ENCODE measurements at regions not wholly inside any gene's neighbourhood (a gene's known extent, or its start where the extent isn't known, plus 50 kb on each side); places are given as distances from the start of the nearest gene placed in this dataset.
A peak's percentile ranks its signal among the peaks of the same experiment; 100 is the strongest.

DNA sequence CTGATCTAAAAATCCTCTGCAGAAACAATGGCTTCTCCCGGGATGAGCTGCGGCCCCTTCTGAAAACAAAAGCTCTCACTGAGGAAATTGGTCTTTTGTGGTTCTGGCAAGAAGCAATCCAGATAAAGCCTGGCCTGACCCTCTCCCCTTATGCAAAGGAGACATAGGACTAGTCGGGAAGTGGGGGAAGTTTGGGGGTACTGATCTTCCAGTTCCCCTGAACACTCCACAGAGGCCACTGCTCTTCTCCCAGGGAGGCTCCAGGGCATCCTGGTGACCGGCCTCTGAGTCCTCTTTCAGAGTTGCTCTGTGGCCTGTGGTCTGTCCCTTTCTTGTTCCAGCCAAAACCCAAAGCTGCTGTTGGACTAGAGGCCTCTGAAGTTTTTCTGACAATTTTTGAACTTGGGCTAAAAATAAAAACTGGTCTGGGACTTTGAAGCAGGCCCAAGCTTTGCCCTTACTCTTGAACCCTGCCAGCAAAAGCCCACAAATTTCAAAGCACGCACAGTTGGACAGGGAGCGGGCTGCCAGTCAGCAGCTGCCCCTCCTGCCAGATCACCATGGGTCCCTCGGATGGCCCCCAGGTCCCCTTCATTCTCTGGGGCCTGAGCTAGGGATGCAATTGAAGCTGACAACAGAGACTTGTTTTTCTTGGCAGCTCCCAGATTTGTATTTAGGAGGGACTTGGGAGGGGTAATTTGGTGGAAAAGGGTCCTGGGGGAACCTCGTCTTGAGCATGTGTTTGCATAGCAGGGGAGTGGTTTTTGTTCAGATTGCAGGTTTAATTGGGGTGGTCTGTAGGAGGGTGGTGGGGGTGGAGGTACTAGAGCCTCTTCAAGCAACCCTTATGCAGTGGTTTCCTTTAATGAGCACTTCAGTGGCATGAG is 381.6 kb upstream of the CADM1 start:
- Histone ChIP-seq H3K4me3 (no peak overlapping the region), H3K27me3 (replicated peaks) (no peaks in the 10 kb centered on the region), H3K36me3 (no peaks in the 10 kb centered on the region), H3K9me3 (replicated peaks) (no peaks in the 10 kb centered on the region), H3K4me1 (replicated peaks) (no peaks in the 10 kb centered on the region), H3K27ac (no peak overlapping the region)
- no peak for DNase-seq (ENCODE audit: low read depth in 1 of 2, low spot score in 2 of 2)

DNA sequence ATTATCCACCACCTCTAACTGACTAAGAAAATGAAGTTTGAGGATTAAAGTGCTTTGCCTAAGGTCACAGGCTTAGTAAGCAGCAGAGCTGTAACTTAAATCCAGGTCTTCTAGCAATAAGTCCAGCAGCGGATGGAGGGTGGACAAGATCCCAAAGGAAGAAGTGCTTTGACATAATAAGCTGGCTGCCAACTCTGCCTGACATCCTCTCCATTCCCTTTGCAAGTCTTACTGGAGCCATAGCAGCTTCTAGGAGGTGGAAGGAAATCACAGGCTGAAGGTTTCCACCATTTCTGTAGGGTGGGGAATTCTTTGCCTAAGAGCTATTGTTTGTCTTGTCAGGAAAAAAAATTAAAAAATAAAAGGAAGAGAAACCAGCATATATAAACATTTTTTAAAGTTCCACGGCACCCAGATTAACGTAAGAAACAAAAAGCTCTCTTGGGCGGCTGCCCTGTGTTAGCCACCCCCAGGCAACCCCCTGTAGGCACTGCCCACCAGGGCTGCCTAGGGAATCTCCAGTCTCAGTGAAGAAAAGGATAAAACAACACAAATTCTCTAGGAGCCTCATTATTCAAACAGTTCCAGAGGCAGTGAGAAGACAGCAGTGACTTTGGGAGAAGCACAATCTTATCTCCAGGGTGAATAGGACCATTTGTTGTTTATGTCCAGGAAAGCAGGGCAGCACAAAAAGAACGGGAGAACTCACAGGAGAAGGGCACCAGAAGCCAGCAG is 380.8 kb upstream of the CADM1 start:
- Histone ChIP-seq H3K9me3 (replicated peaks) (no peaks in the 10 kb centered on the region), H3K27me3 (replicated peaks) (no peaks in the 10 kb centered on the region), H3K36me3 (no peaks in the 10 kb centered on the region), H3K4me1 (replicated peaks) (no peaks in the 10 kb centered on the region), H3K27ac (no peak overlapping the region), H3K4me3 (no peak overlapping the region)
- peak in 1 of 2 experiments; percentile 24 for DNase-seq (ENCODE audit: low read depth in 1 of 2, low spot score in 2 of 2)

DNA sequence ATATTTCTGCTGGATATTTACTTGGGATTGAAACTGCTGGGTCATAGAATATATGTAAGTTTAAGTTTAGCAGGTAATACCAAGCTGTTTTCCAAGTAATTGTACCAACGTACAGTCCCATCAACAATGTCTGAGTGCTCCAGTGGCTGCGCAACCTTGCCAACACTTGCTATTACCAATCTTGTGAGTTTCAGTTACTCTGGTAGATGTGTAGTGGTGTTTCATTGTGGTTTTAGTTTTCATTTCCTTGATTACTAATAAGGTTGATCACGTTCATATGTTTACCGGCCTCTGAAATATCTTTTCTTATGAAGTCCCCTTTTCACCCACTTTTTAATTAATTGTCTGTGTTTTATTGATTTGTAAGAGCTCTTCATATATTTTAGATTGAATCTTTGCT is 370.6 kb upstream of the CADM1 start:
- no peaks in the 10 kb centered on the region for H3K4me1 ChIP-seq (replicated peaks)
- no peaks in the 10 kb centered on the region for H3K36me3 ChIP-seq
- H3K4me3 ChIP-seq = no peak overlapping the region
- no peak for DNase-seq (ENCODE audit: low read depth in 1 of 2, low spot score in 2 of 2)
- H3K27me3 ChIP-seq (replicated peaks) = no peaks in the 10 kb centered on the region
- H3K27ac ChIP-seq = no peak overlapping the region
- H3K9me3 ChIP-seq (replicated peaks) = no peaks in the 10 kb centered on the region

DNA sequence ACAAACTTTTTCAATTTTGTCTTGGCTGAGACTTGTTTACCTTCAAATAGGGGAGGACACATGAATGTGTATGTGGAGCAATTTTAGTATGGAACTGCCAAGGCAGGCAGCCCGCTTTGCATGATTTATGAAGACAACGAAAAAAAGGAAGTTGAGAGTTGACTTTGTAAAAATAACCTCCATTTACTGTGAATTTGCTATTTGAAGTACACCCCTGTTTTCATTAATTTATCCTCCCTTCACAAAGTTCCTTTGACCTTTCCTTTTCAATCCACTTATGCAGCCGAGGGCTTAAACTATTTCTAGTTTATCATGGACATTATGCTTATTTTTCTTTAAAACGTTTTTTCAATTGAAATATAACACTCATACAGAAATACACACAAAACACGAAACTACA is 369.6 kb upstream of the CADM1 start:
- Histone ChIP-seq H3K4me1 (replicated peaks) (no peaks in the 10 kb centered on the region), H3K27me3 (replicated peaks) (no peaks in the 10 kb centered on the region), H3K27ac (no peak overlapping the region), H3K36me3 (no peaks in the 10 kb centered on the region), H3K4me3 (no peak overlapping the region), H3K9me3 (replicated peaks) (no peaks in the 10 kb centered on the region)
- DNase-seq (ENCODE audit: low read depth in 1 of 2, low spot score in 2 of 2) = no peak

DNA sequence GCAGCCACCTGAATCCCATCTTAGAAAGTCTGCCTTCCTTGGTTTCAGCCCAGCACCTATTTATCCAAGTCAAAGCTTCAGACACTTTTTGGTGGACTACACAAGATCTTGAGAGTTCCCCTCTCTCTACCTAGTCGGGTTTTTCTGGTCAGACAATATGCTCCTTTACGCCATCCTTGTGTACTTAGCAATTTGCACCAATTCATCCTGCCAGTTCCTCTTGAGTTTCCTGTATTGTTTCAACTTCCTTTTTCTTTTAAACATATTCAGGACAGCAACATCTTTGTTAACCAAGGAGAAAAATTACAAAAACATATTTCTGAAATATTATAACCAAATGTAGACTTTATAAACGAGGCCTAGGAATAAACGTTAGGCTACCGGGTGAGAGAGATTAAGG is 368.2 kb upstream of the CADM1 start:
- DNase-seq (ENCODE audit: low read depth in 1 of 2, low spot score in 2 of 2) = no peak
- Histone ChIP-seq H3K36me3 (no peaks in the 10 kb centered on the region), H3K4me3 (no peak overlapping the region), H3K27ac (no peak overlapping the region), H3K27me3 (replicated peaks) (no peaks in the 10 kb centered on the region), H3K9me3 (replicated peaks) (no peaks in the 10 kb centered on the region), H3K4me1 (replicated peaks) (no peaks in the 10 kb centered on the region)

DNA sequence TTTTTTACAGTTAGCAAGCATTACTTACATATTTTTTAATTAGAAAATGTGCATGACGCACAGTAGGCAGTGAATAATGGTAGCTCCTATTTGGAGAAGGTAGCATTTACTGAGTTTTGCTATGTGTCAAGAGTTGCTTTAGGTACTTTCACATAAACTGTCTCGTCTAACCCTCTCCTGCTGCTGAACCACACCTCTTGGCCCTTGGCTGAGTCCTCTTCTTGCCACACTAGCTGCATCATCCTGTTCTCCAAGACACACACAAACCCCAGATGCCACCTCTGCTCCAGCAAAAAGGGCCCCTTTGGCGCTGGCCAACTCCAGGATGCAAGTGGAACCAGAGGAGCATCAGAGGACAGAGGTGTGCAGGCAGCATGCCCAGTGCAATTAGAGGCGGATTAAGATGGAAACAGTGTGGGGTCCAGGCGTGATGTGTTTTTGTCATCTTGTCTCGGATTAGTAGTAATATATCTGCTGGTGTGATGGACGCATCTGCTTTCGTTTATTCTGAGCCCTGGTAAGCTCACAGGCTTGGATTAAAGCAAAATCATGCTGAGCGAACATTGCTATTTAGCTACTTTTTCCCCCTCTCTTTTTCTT is 367.0 kb upstream of the CADM1 start:
- no peak for DNase-seq (ENCODE audit: low read depth in 1 of 2, low spot score in 2 of 2)
- no peaks in the 10 kb centered on the region for H3K27me3 ChIP-seq (replicated peaks)

DNA sequence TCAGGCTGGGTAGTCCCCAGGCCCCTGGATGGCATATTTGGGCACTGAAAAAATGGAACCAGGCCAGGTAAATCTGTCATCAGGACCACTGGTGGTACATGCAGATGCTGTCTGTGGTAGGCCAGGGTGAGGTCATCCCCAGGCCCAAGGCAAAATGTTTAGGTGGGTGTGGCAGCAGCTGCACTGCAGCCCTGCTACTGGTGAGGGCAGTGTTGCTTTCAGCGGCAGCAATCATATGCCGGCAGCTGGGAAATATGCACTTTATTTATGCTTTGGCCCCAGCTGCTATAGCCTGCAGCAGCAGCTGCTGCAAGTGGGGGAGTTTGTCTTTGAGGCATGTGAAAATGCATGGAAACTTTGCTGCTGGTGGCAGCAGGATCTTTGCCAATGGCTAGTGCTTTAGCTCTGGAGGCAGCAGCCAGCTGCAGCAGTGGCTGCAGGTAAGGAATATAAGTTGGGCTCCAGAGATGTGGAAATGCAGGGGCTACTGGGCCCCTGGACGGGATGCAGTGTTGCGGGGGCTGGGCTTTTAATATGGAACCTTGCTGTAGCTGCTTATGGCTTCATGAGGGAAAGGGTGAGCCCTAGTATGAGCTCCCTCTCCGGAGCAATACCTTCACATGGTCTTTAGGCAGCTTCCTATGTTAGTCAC is 365.7 kb upstream of the CADM1 start:
- Histone ChIP-seq H3K4me3 (no peak overlapping the region), H3K27ac (no peak overlapping the region), H3K9me3 (replicated peaks) (no peaks in the 10 kb centered on the region), H3K27me3 (replicated peaks) (no peaks in the 10 kb centered on the region), H3K36me3 (no peaks in the 10 kb centered on the region), H3K4me1 (replicated peaks) (no peaks in the 10 kb centered on the region)
- peak; percentile 7 to 46 for DNase-seq (ENCODE audit: low read depth in 1 of 2, low spot score in 2 of 2)

More for the DNA sequence above, 367.0 kb upstream of the CADM1 start:
- H3K27ac ChIP-seq = no peak overlapping the region
- no peaks in the 10 kb centered on the region for H3K4me1 ChIP-seq (replicated peaks)
- no peaks in the 10 kb centered on the region for H3K9me3 ChIP-seq (replicated peaks)
- no peaks in the 10 kb centered on the region for H3K36me3 ChIP-seq
- no peak overlapping the region for H3K4me3 ChIP-seq

DNA sequence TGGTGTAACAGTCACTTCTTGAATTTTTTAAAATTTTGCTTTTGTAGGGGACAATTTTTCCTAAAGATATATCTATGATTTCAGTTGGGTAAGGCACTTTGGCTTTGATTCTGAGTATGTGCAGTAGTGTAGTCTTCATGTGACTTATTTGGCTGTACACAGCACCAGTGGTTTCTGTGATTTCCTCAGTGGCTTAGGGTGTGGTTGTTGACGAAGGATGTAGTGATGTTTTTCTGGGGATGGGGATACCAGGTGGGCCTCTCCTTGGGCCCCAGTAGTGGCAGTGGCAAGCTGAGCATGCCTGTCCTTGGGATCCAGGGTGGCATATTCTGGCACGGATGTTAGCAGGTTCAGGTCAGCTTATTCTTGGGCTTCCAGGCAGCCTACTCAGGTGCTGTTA is 364.9 kb upstream of the CADM1 start:
- Histone ChIP-seq H3K4me1 (replicated peaks) (no peaks in the 10 kb centered on the region), H3K27ac (no peak overlapping the region), H3K36me3 (no peaks in the 10 kb centered on the region), H3K9me3 (replicated peaks) (no peaks in the 10 kb centered on the region), H3K27me3 (replicated peaks) (no peaks in the 10 kb centered on the region), H3K4me3 (no peak overlapping the region)
- DNase-seq (ENCODE audit: low read depth in 1 of 2, low spot score in 2 of 2) = no peak

DNA sequence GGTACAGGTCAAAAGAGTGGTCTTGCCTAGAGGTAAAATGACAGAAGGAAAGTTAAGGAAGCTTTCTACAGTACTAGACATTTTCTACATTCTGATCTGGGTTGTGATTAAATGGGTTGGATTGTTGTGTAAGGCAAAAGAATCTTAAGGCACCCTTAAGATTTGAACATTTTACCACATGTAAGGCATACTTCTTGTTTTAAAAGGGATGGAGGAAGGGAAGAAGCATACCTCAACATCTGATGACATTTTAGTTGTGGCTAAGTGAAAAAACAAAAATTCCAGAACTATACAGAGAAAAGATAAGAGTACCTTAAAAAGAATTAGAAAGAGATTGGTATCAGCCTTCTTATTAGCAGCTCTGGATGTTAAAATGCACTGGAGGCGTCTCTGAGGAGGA is 356.0 kb upstream of the CADM1 start:
- Histone ChIP-seq H3K36me3 (no peaks in the 10 kb centered on the region), H3K27ac (no peak overlapping the region), H3K4me1 (replicated peaks) (no peaks in the 10 kb centered on the region), H3K4me3 (no peak overlapping the region), H3K27me3 (replicated peaks) (no peaks in the 10 kb centered on the region), H3K9me3 (replicated peaks) (no peaks in the 10 kb centered on the region)
- no peak for DNase-seq (ENCODE audit: low read depth in 1 of 2, low spot score in 2 of 2)

DNA sequence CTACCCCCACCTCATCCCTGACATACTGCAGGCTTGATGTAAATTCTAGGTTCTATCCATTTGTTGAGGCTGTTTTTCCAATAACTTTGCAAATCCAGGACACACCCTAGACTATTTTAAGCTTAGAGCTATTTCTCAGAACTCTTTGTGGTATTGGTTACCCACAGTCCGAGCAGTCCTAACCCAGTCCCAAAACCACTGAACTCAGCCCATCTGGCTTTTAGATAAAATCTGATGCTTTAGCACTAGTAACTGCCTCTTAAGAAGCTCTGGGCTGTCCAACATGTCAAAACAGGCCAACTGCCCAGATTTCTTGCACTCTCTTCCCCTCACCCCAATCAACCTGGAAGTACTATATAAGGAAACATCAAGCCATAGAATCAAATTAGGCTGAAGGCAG is 344.4 kb upstream of the CADM1 start:
- H3K9me3 ChIP-seq (replicated peaks) = no peaks in the 10 kb centered on the region
- no peak for DNase-seq (ENCODE audit: low read depth in 1 of 2, low spot score in 2 of 2)
- H3K27me3 ChIP-seq (replicated peaks) = no peaks in the 10 kb centered on the region
- H3K36me3 ChIP-seq = no peaks in the 10 kb centered on the region
- no peak overlapping the region for H3K27ac ChIP-seq
- no peak overlapping the region for H3K4me3 ChIP-seq
- H3K4me1 ChIP-seq (replicated peaks) = no peaks in the 10 kb centered on the region

DNA sequence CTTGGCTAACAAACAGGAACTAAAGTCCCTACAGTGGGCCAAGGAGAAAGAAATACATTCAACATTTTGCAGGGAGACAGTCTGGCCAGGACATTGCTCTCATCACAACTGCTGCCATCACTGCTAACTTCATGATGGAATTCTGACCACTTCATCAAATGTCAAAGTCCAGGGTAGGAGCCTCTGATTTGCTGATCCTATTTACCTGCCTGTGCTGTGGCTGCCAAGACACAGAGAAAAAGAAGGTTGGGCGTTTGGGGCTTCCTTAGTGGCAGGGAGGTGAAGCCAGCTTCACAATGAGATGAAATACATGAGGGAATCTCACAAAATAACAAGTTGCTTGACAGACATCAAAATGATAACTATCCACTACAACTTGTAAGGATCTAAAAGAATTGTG is 343.9 kb upstream of the CADM1 start:
- no peaks in the 10 kb centered on the region for H3K27me3 ChIP-seq (replicated peaks)
- DNase-seq (ENCODE audit: low read depth in 1 of 2, low spot score in 2 of 2) = no peak
- H3K36me3 ChIP-seq = no peaks in the 10 kb centered on the region
- no peaks in the 10 kb centered on the region for H3K9me3 ChIP-seq (replicated peaks)
- H3K4me1 ChIP-seq (replicated peaks) = no peaks in the 10 kb centered on the region
- H3K27ac ChIP-seq = no peak overlapping the region
- no peak overlapping the region for H3K4me3 ChIP-seq

DNA sequence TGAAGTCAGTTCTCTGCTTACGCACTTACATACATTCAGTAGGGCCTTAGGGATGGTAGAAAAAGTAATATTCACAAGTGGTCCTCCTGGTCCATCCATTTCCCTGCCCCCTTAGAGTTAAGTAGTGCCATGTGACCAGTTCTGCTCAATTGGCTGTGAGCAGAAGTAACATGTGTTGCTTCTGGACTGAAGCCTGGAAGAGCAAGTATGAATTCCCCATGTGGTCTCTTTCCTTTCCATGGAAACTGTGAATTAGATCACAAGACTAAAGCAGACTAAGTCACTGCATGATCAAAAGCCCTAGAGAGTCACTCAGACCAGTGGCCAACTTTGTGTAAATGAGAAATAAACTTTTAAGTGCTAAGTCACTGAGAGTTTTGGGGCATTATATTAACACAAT is 341.7 kb upstream of the CADM1 start:
- Histone ChIP-seq H3K36me3 (no peaks in the 10 kb centered on the region), H3K27ac (no peak overlapping the region), H3K4me3 (no peak overlapping the region), H3K9me3 (replicated peaks) (no peaks in the 10 kb centered on the region), H3K4me1 (replicated peaks) (no peaks in the 10 kb centered on the region), H3K27me3 (replicated peaks) (no peaks in the 10 kb centered on the region)
- DNase-seq (ENCODE audit: low read depth in 1 of 2, low spot score in 2 of 2) = no peak

DNA sequence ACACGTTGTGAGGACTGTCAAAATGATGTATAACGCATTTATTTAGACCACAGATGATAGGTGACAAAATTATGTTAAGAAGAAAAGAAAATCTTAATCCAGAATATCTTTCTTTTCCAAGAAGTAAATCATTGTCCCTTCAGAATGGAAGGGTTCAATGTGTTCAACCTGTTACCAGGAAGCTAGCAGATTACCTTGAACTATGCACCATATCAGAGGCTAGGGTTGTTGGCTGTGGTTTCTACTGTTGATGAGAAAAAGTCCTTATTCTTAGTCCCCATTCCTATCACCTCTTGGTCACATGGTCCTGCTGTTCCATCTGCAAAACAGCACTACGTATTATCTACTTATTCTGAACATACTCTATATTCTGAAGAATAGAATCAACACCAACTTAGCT is 339.5 kb upstream of the CADM1 start:
- H3K4me1 ChIP-seq (replicated peaks) = no peaks in the 10 kb centered on the region
- no peaks in the 10 kb centered on the region for H3K9me3 ChIP-seq (replicated peaks)
- H3K36me3 ChIP-seq = no peaks in the 10 kb centered on the region
- DNase-seq (ENCODE audit: low read depth in 1 of 2, low spot score in 2 of 2) = no peak
- H3K27me3 ChIP-seq (replicated peaks) = no peaks in the 10 kb centered on the region
- no peak overlapping the region for H3K4me3 ChIP-seq
- no peak overlapping the region for H3K27ac ChIP-seq

DNA sequence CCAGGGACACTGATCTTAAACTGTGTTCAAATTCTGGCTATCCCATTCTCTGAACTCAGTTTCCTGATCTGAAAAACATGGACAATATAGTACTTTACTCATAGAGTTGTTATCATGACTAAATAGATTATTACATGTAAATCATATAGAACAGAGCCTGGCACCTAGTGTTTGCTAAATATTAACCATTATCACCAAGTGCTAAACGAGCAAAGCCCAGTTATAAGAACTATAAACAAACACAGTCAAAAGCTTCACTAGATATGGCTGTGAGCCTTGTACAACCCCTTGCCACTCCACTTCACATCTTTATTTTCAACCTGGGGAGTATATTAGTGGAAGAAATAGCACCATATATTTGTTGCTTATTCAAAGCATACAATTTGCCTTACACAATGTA is 338.9 kb upstream of the CADM1 start:
- H3K4me1 ChIP-seq (replicated peaks) = no peaks in the 10 kb centered on the region
- no peak overlapping the region for H3K4me3 ChIP-seq
- no peaks in the 10 kb centered on the region for H3K36me3 ChIP-seq
- no peaks in the 10 kb centered on the region for H3K27me3 ChIP-seq (replicated peaks)
- H3K9me3 ChIP-seq (replicated peaks) = no peaks in the 10 kb centered on the region
- no peak for DNase-seq (ENCODE audit: low read depth in 1 of 2, low spot score in 2 of 2)
- H3K27ac ChIP-seq = no peak overlapping the region

Measured in SJSA1 (cell line).